ENCODE measurements at regions not wholly inside any gene's neighbourhood (a gene's known extent, or its start where the extent isn't known, plus 50 kb on each side); places are given as distances from the start of the nearest gene placed in this dataset.

GRCh38 chr16:7089751-7090150 lies 242.9 kb upstream of the RBFOX1 start:
- DNase-seq (ENCODE audit: low spot score) = no peak
- Histone ChIP-seq H3K4me3 (no peak overlapping the region), H3K27ac (no peak overlapping the region), H3K36me3 (no peaks in the 10 kb centered on the region), H3K27me3 (replicated peaks; ENCODE audit: insufficient read depth) (no peaks in the 10 kb centered on the region), H3K4me1 (replicated peaks) (no peaks in the 10 kb centered on the region), H3K9me3 (no peaks in the 10 kb centered on the region)
- TF ChIP-seq CTCF (IDR thresholded peaks at IDR 0.05) (no peak), POLR2A (IDR thresholded peaks at IDR 0.05) (no peak), POLR2AphosphoS5 (IDR thresholded peaks at IDR 0.05) (no peak)
- intact Hi-C loops (cut with DNase I) = no loop called here

GRCh38 chr16:7088711-7089110 lies 243.9 kb upstream of the RBFOX1 start:
- H3K9me3 ChIP-seq = no peaks in the 10 kb centered on the region
- TF ChIP-seq POLR2AphosphoS5 (IDR thresholded peaks at IDR 0.05) (no peak), CTCF (IDR thresholded peaks at IDR 0.05) (no peak), POLR2A (IDR thresholded peaks at IDR 0.05) (no peak)
- H3K27me3 ChIP-seq (replicated peaks; ENCODE audit: insufficient read depth) = no peaks in the 10 kb centered on the region
- DNase-seq (ENCODE audit: low spot score) = no peak
- WGBS = 83% methylated on average over 5 of the region's 5 CpGs
- H3K36me3 ChIP-seq = no peaks in the 10 kb centered on the region
- H3K27ac ChIP-seq = no peak overlapping the region
- intact Hi-C loops (cut with DNase I) = no loop called here
- H3K4me1 ChIP-seq (replicated peaks) = no peaks in the 10 kb centered on the region
- no peak overlapping the region for H3K4me3 ChIP-seq

- Histone ChIP-seq H3K27ac (no peak overlapping the region), H3K27me3 (replicated peaks; ENCODE audit: insufficient read depth) (no peaks in the 10 kb centered on the region), H3K4me3 (no peak overlapping the region), H3K9me3 (no peaks in the 10 kb centered on the region), H3K4me1 (replicated peaks) (no peaks in the 10 kb centered on the region), H3K36me3 (no peaks in the 10 kb centered on the region)
- no peak for DNase-seq (ENCODE audit: low spot score)
- TF ChIP-seq POLR2AphosphoS5 (IDR thresholded peaks at IDR 0.05) = no peak
- TF ChIP-seq POLR2A (IDR thresholded peaks at IDR 0.05) = no peak
- no peak for TF ChIP-seq CTCF (IDR thresholded peaks at IDR 0.05)
- 25% methylated on average over 21 of the region's 21 CpGs for WGBS
- intact Hi-C loops (cut with DNase I) = no loop called here
These were observed 245.6 kb upstream of the RBFOX1 start for GRCh38 chr16:7086822-7087616.

- 77% methylated on average over 4 of the region's 4 CpGs for WGBS
- Histone ChIP-seq H3K9me3 (no peaks in the 10 kb centered on the region), H3K27me3 (replicated peaks; ENCODE audit: insufficient read depth) (no peaks in the 10 kb centered on the region), H3K4me1 (replicated peaks) (no peaks in the 10 kb centered on the region), H3K4me3 (no peak overlapping the region), H3K36me3 (no peaks in the 10 kb centered on the region), H3K27ac (no peak overlapping the region)
- TF ChIP-seq POLR2A (IDR thresholded peaks at IDR 0.05) (no peak), CTCF (IDR thresholded peaks at IDR 0.05) (no peak), POLR2AphosphoS5 (IDR thresholded peaks at IDR 0.05) (no peak)
- intact Hi-C loops (cut with DNase I) = no loop called here
- DNase-seq (ENCODE audit: low spot score) = no peak
These were observed 246.9 kb upstream of the RBFOX1 start for GRCh38 chr16:7085776-7086175.

GRCh38 chr16:7083096-7083495 lies 249.5 kb upstream of the RBFOX1 start:
- no peak for TF ChIP-seq POLR2A (IDR thresholded peaks at IDR 0.05)
- no peak for TF ChIP-seq CTCF (IDR thresholded peaks at IDR 0.05)
- no peak for TF ChIP-seq POLR2AphosphoS5 (IDR thresholded peaks at IDR 0.05)
- no peaks in the 10 kb centered on the region for H3K27me3 ChIP-seq (replicated peaks; ENCODE audit: insufficient read depth)
- no peaks in the 10 kb centered on the region for H3K4me1 ChIP-seq (replicated peaks)
- H3K4me3 ChIP-seq = no peak overlapping the region
- no peak for DNase-seq (ENCODE audit: low spot score)
- 37% methylated on average over 4 of the region's 4 CpGs for WGBS
- intact Hi-C loops (cut with DNase I) = no loop called here
- no peaks in the 10 kb centered on the region for H3K36me3 ChIP-seq
- no peaks in the 10 kb centered on the region for H3K9me3 ChIP-seq
- H3K27ac ChIP-seq = no peak overlapping the region
